ENCODE measurements at regions not wholly inside any gene's neighbourhood (a gene's known extent, or its start where the extent isn't known, plus 50 kb on each side); places are given as distances from the start of the nearest gene placed in this dataset.

GRCh38 chr18:27845897-27846296 lies 331.0 kb downstream of the CDH2 start:
- Histone ChIP-seq H3K27me3 (ENCODE audit: control insufficient read depth, insufficient read depth, low read length) (no peaks in the 10 kb centered on the region; the same call in 1 of the 2 replicates), H3K4me3 (ENCODE audit: insufficient read depth, low read depth, low read length) (no peak overlapping the region), H3K9me1 (ENCODE audit: insufficient read depth, low read length) (no peaks in the 10 kb centered on the region), H3K4me1 (ENCODE audit: control insufficient read depth, insufficient read depth, low read length) (no peaks in the 10 kb centered on the region), H3K18ac (ENCODE audit: low read depth, low read length) (no peak overlapping the region), H2BK15ac (ENCODE audit: low read depth, low read length) (no peak overlapping the region), H2BK20ac (ENCODE audit: low read depth, low read length) (no peak overlapping the region), H2AK9ac (replicated peaks; ENCODE audit: low read depth, low read length, poor library complexity) (no peak overlapping the region), H2BK120ac (ENCODE audit: low read depth, low read length) (no peak overlapping the region), H3K4ac (ENCODE audit: low read depth, low read length) (no peak overlapping the region), H3K14ac (replicated peaks; ENCODE audit: low read depth, low read length) (no peak overlapping the region), H4K5ac (ENCODE audit: low read depth, low read length) (no peak overlapping the region), H3K56ac (ENCODE audit: extremely low read depth, insufficient read depth, low read length) (no peak overlapping the region), H2AK5ac (ENCODE audit: low read depth, low read length) (no peak overlapping the region), H3K9ac (ENCODE audit: low read depth, low read length) (no peak overlapping the region), H3K23ac (ENCODE audit: low read depth, low read length) (no peak overlapping the region), H3K36me3 (ENCODE audit: control insufficient read depth, insufficient read depth, low read length) (no peaks in the 10 kb centered on the region), H4K8ac (ENCODE audit: low read depth in 2 of 2, low read length in 2 of 2) (no peak overlapping the region), H4K91ac (ENCODE audit: insufficient read depth, low read depth, low read length) (no peak overlapping the region), H3K79me1 (ENCODE audit: low read depth in 1 of 2, low read length in 2 of 2) (no peaks in the 10 kb centered on the region), H2AFZ (replicated peaks; ENCODE audit: low read length, poor library complexity) (no peak overlapping the region), H3K27ac (ENCODE audit: insufficient read depth, low read length) (no peak overlapping the region), H3K4me2 (ENCODE audit: low read depth, low read length) (no peak overlapping the region), H2BK5ac (ENCODE audit: low read depth, low read length, poor library complexity, severe bottlenecking) (no peak overlapping the region), H3K9me3 (ENCODE audit: control insufficient read depth, insufficient read depth, low read length) (no peaks in the 10 kb centered on the region), H4K20me1 (ENCODE audit: insufficient read depth, low read length) (no peaks in the 10 kb centered on the region)
- intact Hi-C loops (cut with micrococcal nuclease) (no loop called here), in situ Hi-C loops (cut with MboI; ENCODE audit: low sequenced_read_pairs) (no loop called here), dilution Hi-C loops (cut with HindIII; ENCODE audit: low sequenced_read_pairs, unreplicated experiment) (no loop called here)
- no TSS peak for BruUV-seq (replicated peaks)
- WGBS, 2 experiments (ENCODE audit: extremely low coverage in 2 of 2, insufficient read length in 1 of 2), result no CpG with 5 or more reads among the region's 2 CpGs
- TF ChIP-seq POLR2A (IDR thresholded peaks at IDR 0.05; ENCODE audit: low read depth, low read length) (no peak), FOS (IDR thresholded peaks at IDR 0.05; ENCODE audit: low read depth, low read length) (no peak)
- ATAC-seq (ENCODE audit: low read depth) (no peak), DNase-seq (no peak)
- ChIA-PET POLR2A (ENCODE audit: unreplicated experiment) (no interaction called here), CTCF (interaction anchor here (0.7 kb wide), 1 partner anchor 14 kb away, joined by 3 read pairs; no protein-coding TSS in a partner anchor)
